ENCODE measurements at regions not wholly inside any gene's neighbourhood (a gene's known extent, or its start where the extent isn't known, plus 50 kb on each side); places are given as distances from the start of the nearest gene placed in this dataset.

DNA sequence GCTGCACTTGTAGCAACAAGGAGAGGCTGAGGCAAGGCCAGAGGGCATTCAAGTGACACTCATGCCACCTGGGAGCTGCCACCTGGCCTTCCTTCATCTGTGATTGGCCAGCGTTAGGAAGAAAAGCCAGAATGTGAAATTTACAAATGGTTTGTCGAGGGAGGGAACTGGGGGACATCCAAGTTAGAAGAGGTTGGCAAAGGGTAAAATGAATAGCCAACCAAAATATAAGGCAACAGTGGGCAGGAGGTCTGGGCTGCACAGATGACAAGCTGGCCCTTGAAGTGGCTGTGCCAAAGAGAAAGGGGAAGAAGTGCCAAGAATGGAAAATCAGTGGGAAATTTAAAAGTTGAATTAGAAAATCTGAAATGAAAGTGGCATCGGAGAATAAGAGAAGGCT lies 221.4 kb downstream of the C11orf91 start:
- DNase-seq (ENCODE audit: insufficient read length, low spot score) = no peak
- FAIRE-seq = no peak

DNA sequence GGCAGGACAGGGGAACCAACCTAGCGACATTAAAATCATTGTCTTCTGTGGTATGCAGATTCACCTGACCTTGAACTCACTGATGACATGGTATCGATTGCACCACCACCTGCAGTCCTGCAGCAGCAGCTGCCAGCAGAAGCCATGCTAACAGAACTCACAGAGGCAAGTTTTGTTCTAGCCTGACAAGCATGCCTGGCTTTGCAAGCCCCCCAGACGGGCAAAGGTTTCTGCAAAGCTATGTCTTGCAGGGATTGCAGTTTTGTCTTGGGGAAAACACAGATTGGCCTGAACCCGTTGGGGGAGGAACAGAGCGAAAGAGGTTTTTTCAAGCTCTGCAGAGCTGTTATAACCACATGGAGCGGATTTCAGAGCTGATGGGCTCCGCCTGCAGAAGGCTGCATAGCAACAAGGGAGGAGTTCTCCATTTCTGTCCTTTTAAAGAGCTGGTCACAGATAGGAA lies 221.0 kb downstream of the HIPK3 start:
- no peak for DNase-seq (ENCODE audit: insufficient read length, low spot score)
- no peak for FAIRE-seq

GRCh38 chr11:33476945-33477606 lies 219.9 kb downstream of the HIPK3 start:
- FAIRE-seq = no peak
- DNase-seq (ENCODE audit: insufficient read length, low spot score) = no peak

DNA sequence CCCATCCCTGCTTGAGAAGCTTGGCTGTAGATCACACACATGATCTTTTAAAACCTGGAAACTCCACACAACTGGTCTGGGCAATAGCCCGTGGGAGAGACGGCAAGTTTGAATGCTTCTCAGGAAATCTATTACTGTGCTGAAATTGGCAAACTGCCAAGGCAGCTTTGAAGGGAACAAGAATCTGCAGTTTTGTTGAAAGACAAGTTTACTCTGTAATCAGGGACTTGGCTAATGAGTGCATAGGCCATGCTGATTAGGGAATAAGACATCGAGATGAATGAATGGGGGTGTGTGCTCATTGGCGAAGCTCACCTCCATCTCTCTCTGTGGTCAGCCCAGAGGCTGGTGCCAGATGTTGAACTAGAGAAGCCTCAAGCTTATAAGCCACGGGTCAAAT lies 218.8 kb downstream of the HIPK3 start:
- DNase-seq (ENCODE audit: insufficient read length, low spot score) = no peak
- FAIRE-seq = no peak

DNA sequence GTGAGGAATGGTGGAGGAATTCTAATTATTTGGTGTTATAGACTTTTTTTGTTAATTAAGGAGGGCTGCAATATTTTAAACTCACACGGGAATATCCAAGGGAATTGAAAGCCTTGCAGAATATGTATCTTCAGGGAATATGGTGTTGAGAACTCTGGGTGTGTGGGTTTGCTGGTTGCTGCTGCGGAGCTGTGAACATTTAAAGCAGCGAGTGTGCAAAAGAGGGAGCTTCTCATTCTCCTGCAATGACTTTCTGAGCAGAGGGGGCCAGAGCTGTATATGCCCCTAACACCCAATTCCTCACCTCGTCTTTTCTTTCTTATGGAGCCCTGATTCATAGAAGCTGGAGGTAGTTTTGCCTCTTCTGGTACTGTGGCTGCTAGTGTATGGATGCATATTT lies 217.7 kb downstream of the HIPK3 start:
- no peak for FAIRE-seq

DNA sequence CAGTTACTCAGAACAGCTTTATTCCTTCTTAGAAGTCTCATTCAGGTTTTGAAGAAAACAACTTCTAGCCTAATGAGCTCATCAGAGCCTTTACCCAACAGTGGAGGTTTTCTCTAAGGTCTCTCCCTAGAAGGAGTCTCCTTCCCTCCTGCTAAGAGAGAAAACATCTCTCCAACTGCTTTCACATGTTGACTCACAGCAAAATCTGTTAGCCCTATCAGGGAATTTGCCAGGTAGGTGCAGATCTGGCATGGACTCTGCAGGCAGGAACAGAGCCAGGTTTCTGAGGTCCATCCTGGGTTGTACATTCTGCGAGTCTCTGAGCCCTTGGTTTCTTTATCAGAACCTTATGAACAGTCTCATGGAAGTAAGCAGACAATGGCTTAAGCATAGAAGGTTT lies 214.4 kb downstream of the HIPK3 start:
- no peak for FAIRE-seq
- DNase-seq (ENCODE audit: insufficient read length, low spot score) = no peak

More for the DNA sequence above, 217.7 kb downstream of the HIPK3 start:
- no peak for DNase-seq (ENCODE audit: insufficient read length, low spot score)

- DNase-seq (ENCODE audit: insufficient read length, low spot score) = no peak
- FAIRE-seq = no peak
Measured at GRCh38 chr11:33467966-33468365, 210.8 kb downstream of the HIPK3 start.

DNA sequence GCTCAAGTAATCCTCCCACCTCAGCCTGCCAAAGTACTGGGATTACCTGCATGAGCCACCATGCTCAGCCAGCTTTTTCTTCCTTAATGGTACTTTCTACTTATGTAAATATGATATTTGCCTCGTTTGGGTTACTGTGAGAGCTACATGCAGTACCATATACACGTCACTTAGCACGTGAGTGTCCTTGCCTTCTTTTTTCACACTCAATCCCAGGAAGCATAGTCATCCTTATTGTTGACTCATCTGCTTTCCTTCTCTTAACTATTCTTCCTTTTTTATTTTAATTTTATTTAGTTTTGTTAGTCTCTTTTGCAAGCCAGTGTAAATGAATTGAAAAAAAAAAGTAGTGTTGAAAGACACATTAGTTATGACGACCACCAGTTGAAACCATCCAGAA lies 205.9 kb downstream of the HIPK3 start:
- FAIRE-seq = no peak
- DNase-seq (ENCODE audit: insufficient read length, low spot score) = no peak

DNA sequence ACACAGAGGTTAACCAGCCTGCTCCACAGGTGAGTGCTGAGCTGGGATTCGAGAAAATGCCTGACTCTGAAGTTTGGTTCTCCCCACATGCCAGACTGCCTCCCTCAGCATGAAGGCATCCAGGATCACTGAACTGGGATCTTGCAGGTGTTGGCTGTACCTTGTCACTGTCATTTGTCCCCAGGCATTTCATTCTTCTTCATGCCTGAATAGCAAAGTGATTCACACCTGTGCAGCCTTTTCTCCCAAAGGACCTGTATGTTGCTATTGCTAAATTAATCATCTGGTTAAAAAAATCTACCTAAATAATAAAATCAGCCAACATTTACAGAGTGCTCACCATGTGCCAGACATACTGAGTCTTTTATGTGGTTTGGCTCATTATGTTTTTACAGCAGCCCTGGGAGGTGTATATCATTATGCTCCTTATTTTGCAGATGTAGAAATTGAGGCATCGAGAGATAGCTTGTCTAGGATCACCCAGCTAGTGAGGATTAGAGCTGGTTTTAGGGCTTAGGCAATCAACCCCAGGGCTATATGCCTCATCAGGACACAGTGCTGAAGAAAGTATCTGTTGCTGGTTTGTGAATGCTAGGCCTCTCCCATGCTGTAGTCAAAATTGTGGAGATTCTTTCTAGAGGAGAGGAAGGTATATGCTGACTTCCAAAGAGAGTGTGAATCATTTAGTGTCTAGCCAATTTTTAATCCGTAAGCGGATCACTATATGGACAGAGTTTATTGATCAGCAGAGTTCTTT lies 204.4 kb downstream of the HIPK3 start:
- DNase-seq (ENCODE audit: insufficient read length, low spot score) = no peak
- FAIRE-seq = no peak

- DNase-seq (ENCODE audit: insufficient read length, low spot score) (no peak), FAIRE-seq (no peak)
Measured at GRCh38 chr11:33457948-33458347, 200.8 kb downstream of the HIPK3 start.

- no peak for DNase-seq (ENCODE audit: insufficient read length, low spot score)
- no peak for FAIRE-seq
Measured at GRCh38 chr11:33455867-33456463, 198.8 kb downstream of the HIPK3 start.

GRCh38 chr11:33454264-33454663 lies 197.1 kb downstream of the HIPK3 start:
- DNase-seq (ENCODE audit: insufficient read length, low spot score) (no peak), FAIRE-seq (no peak)

DNA sequence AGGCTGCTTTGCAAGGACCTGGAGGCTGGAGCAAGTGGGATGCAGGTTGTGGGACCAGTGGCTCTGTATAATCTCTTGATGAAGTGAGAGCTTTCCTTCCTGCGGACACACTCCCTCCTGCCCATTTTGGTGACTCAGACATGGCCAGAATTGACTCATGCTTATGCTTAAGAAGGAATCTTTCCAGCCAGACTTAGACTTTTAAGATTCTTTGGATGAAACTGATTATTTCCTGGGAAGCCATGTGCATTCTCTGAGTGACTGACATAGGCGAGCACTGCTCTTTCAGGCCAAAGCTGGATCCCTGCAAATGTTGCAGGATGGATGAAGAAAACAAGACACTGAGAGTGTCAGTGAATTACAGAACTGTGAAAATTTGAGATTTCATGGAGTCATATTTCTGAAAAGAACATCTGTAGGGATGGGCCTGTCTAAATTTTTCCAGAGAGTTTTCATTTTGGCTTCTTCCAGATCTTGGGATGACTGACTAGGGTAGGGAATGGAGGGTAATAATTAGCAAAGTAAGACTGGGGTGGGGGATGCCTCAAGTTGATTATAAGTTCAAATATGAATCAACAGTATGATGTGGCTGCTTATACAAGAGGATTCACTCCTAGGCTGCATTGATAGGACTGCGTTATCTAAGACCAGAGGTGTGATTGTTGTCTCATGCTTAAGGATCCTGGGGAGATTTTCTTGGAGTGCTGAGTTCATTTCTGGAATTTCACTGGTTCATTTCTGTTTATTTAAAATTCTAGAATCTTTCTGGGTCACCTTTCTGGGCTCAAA lies 195.8 kb downstream of the HIPK3 start:
- no peak for DNase-seq (ENCODE audit: insufficient read length, low spot score)
- FAIRE-seq = no peak

DNA sequence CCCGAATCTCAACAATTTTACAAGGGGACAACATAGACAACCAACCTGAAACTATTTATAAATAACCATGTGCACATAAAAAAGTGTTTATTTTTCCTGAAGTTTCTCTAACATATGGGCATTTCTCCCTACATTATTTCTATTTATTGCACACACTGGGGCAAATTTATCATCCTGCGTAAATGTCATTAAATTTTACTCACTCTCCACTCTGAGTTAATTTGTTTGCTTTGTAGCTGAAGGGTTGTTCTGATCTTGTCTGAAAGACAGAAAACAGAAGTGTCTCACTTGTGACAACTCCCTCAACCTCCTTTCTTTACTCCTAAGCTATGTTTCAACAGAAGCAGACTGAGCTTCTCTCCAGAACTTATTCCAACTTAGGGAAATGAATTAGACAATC lies 194.2 kb downstream of the HIPK3 start:
- DNase-seq (ENCODE audit: insufficient read length, low spot score) = no peak
- FAIRE-seq = no peak

- FAIRE-seq = no peak
- DNase-seq (ENCODE audit: insufficient read length, low spot score) = no peak
Measured at GRCh38 chr11:33449798-33450197, 192.6 kb downstream of the HIPK3 start.

GRCh38 chr11:33448461-33449130 lies 191.4 kb downstream of the HIPK3 start:
- no peak for DNase-seq (ENCODE audit: insufficient read length, low spot score)
- no peak for FAIRE-seq

DNA sequence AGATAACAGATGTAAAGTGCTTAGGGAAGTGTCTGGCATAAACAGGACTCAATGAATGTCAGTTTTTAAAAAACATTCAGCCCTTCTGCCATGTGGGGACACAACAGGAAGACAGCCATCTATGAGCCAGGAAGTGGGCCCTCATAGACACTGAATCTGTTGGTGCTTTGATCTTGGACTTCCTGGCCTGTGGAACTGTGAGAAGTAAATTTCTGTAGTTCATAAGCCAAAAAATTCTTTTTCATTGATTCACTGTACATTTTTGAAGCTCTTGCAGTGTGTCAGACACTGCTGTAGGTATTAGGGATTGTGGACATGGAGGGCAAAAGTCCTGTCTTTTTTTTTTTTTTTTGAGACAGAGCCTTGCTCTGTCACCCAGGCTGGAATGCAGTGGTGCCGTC lies 188.6 kb downstream of the HIPK3 start:
- DNase-seq (ENCODE audit: insufficient read length, low spot score) = no peak
- no peak for FAIRE-seq

- FAIRE-seq (no peak), DNase-seq (ENCODE audit: insufficient read length, low spot score) (no peak)
Measured at GRCh38 chr11:33444835-33445594, 187.8 kb downstream of the HIPK3 start.

- DNase-seq (ENCODE audit: insufficient read length, low spot score) (no peak), FAIRE-seq (no peak)
Measured at GRCh38 chr11:33443684-33444083, 186.5 kb downstream of the HIPK3 start.

DNA sequence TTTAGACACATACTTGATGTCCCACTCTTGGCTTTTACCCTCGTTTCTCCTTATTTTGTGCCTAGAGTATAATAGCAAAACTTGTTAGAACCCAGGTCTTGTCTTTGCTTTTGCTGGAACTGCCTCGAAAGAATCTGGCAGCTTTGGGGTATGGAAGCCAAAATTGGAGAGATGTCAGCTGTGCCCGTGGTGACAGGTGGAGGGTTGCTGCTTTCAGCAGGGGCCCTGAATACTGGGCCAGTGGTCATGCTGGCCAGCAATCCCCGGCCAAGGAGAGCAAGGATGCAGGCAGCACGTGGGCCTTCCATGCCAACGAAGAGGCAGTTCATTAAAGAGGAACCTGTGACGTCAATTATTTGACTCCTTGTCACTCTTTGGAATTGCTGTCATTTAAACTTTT lies 181.1 kb downstream of the HIPK3 start:
- DNase-seq (ENCODE audit: insufficient read length, low spot score) (no peak), FAIRE-seq (no peak)

Data from GM19239 (cell line).